GM12878 (cell line): ENCODE measurements at regions not wholly inside any gene's neighbourhood (a gene's known extent, or its start where the extent isn't known, plus 50 kb on each side); places are given as distances from the start of the nearest gene placed in this dataset.

Experiments used
- ATAC-seq: fragments of 200-7000 bp; cut with Tn5 transposase; 3 replicates; pipeline ENCODE4 v1.9.1; 2020; ENCODE audit warnings: mild to moderate bottlenecking, moderate library complexity
- BruUV-seq: library from RNA; stranded (reverse); fragments of 400-500 nt; replicated peaks from 2 replicates; lab custom pipeline; 2021; lab: Mats Ljungman, UMichigan
- CTCF ChIA-PET: fragments of 300-600 bp; sonication (Branson Sonifier 250); formaldehyde crosslinking; extraction: SDS; loops from one replicate; lab custom pipeline; 2021; ENCODE audit warnings: inconsistent platforms; lab: Yijun Ruan, JAX
- POLR2A ChIA-PET: fragments of 350-600 bp; formaldehyde crosslinking; extraction: SDS; loops from one replicate; lab custom pipeline; 2021; ENCODE audit warnings: inconsistent platforms; lab: Charles Lee
- RAD21 ChIA-PET: fragments of 300-600 bp; sonication (Branson Sonifier 250); formaldehyde crosslinking; loops from one replicate; lab custom pipeline; 2023; ENCODE audit warnings: antibody characterized with exemption; ENCODE audit not compliant: unreplicated experiment; lab: Charles Lee
- SMC1A ChIA-PET: fragments of 300-600 bp; sonication (Branson Sonifier 250); formaldehyde crosslinking; loops from one replicate; lab custom pipeline; 2023; ENCODE audit not compliant: unreplicated experiment, uncharacterized antibody; lab: Charles Lee
- DNase-seq: peaks from one replicate; pipeline ENCODE4 v3.0.0-alpha.2; 2011; ENCODE audit warnings: low read depth, low spot score
- FAIRE-seq: peaks from 3 replicates; lab custom pipeline; 2011; peaks lifted over from hg19 to GRCh38; lab: Jason Lieb, UNC
- H2AFZ ChIP-seq: 2 replicates; pipeline ENCODE4 v1.6.0; 2011; ENCODE audit warnings: low read depth, low read length, control low read depth; ENCODE audit not compliant: control insufficient read depth
- H3K27ac ChIP-seq: 2 replicates; pipeline ENCODE4 v1.5.1; 2011; ENCODE audit warnings: control low read depth; ENCODE audit not compliant: control insufficient read depth, insufficient read depth
- H3K27me3 ChIP-seq, 2 experiments: replicated peaks in 1 of 2; 2 replicates each; pipeline versions ENCODE4 v1.6.0 to v1.6.1; 2011; ENCODE audit warnings: low read length in 1 of 2; ENCODE audit not compliant: control insufficient read depth in 2 of 2, insufficient read depth in 2 of 2
- H3K36me3 ChIP-seq, 2 experiments: 2 replicates each; pipeline ENCODE4 v1.5.1; 2011; ENCODE audit warnings: low read length in 1 of 2; ENCODE audit not compliant: control insufficient read depth in 2 of 2, insufficient read depth in 2 of 2
- H3K4me1 ChIP-seq: 2 replicates; pipeline ENCODE4 v1.6.1; 2011; ENCODE audit warnings: mild to moderate bottlenecking, low read length, moderate library complexity, mixed read lengths; ENCODE audit not compliant: control insufficient read depth, insufficient read depth
- H3K4me2 ChIP-seq: 2 replicates; pipeline ENCODE4 v1.6.0; 2011; ENCODE audit warnings: control low read depth; ENCODE audit not compliant: control insufficient read depth, insufficient read depth
- H3K4me3 ChIP-seq: fragments of 200-600 bp; sonication (generic); 2 replicates; pipeline ENCODE4 v1.5.1; 2016
- H3K79me2 ChIP-seq: 2 replicates; pipeline ENCODE4 v1.6.0; 2011; ENCODE audit warnings: low read length; ENCODE audit not compliant: control insufficient read depth, insufficient read depth
- H3K9ac ChIP-seq: 2 replicates; pipeline ENCODE4 v1.8.0; 2011; ENCODE audit warnings: low read length, control low read depth, mixed read lengths; ENCODE audit not compliant: control insufficient read depth, insufficient read depth
- H3K9me3 ChIP-seq: replicated peaks from 3 replicates; pipeline ENCODE4 v1.5.1; 2011; ENCODE audit warnings: mild to moderate bottlenecking, low read length; ENCODE audit not compliant: control insufficient read depth, insufficient read depth
- H4K20me1 ChIP-seq: 2 replicates; pipeline ENCODE4 v1.6.0; 2011; ENCODE audit not compliant: control insufficient read depth, insufficient read depth
- FOS ChIP-seq: IDR thresholded peaks from 3 replicates; pipeline ENCODE4 v1.6.1; 2011; ENCODE audit warnings: borderline replicate concordance; ENCODE audit not compliant: insufficient read length; ENCODE audit errors: extremely low read depth
- GABPA ChIP-seq: IDR thresholded peaks from 2 replicates; pipeline ENCODE4 v1.6.1; 2014; ENCODE audit warnings: antibody characterized with exemption, low read depth, mild to moderate bottlenecking, inconsistent platforms
- KDM1A ChIP-seq: fragments of 200-600 bp; sonication (generic); IDR thresholded peaks from 2 replicates; pipeline ENCODE4 v1.6.1; 2016; ENCODE audit warnings: borderline replicate concordance
- NFYA ChIP-seq: IDR thresholded peaks from 2 replicates; pipeline ENCODE4 v1.6.1; 2011; ENCODE audit warnings: low read depth, mild to moderate bottlenecking, low read length, improper control_type of control experiment, borderline replicate concordance
- PAX5 ChIP-seq: IDR thresholded peaks from 2 replicates; pipeline ENCODE4 v1.6.1; 2011; ENCODE audit warnings: low read depth, low read length, borderline replicate concordance
- POLR2AphosphoS2 ChIP-seq: IDR thresholded peaks from 2 replicates; pipeline ENCODE4 v1.6.1; 2011; ENCODE audit warnings: low read depth, mild to moderate bottlenecking, low read length, improper control_type of control experiment, moderate library complexity
- RUNX3 ChIP-seq: IDR thresholded peaks from 2 replicates; pipeline ENCODE4 v1.6.1; 2012; ENCODE audit warnings: low read length, inconsistent platforms
- STAT3 ChIP-seq: IDR thresholded peaks from 2 replicates; pipeline ENCODE4 v1.6.1; 2011; ENCODE audit warnings: low read depth, low read length, improper control_type of control experiment
- TAF1 ChIP-seq: IDR thresholded peaks from 2 replicates; pipeline ENCODE4 v1.6.1; 2011; ENCODE audit warnings: mild to moderate bottlenecking, low read depth, low read length, borderline replicate concordance
- ZNF207 ChIP-seq: fragments of 450-650 bp; IDR thresholded peaks from 2 replicates; pipeline ENCODE4 v1.6.1; 2014; ENCODE audit warnings: antibody characterized with exemption, mild to moderate bottlenecking, borderline replicate concordance
- ZNF217 ChIP-seq: fragments of 450-650 bp; IDR thresholded peaks from 2 replicates; pipeline ENCODE4 v1.6.1; 2017; ENCODE audit warnings: antibody characterized with exemption, mild to moderate bottlenecking
- WGBS: methylation state at CpG from one replicate; pipeline ENCODE4 v1.1.6; 2016; ENCODE audit warnings: low lambda C conversion rate; ENCODE audit not compliant: insufficient replicate concordance, insufficient coverage; ENCODE audit errors: missing lambda C conversion rate; 5-methylcytosine and 5-hydroxymethylcytosine counted together
- in situ Hi-C: fragments of 300-500 bp; cut with MboI; formaldehyde crosslinking; loops from 9 replicates; pipeline ENCODE4 v1.14.3; 2018; ENCODE audit warnings: mixed read lengths
- intact Hi-C: fragments of 100-400 bp; cut with micrococcal nuclease; formaldehyde crosslinking; loops from one replicate; pipeline ENCODE4 v1.14.2; 2022; ENCODE audit not compliant: unreplicated experiment
- TF ChIP-seq, protein P1 (sequence below): IDR thresholded peaks from 2 replicates; pipeline ENCODE4 v1.6.1; 2012; ENCODE audit warnings: low read depth, low read length, improper control_type of control experiment
- TF ChIP-seq, protein P2 (sequence below): fragments of 450-650 bp; formaldehyde crosslinking; IDR thresholded peaks from 2 replicates; pipeline ENCODE4 v1.5.0; 2022; ENCODE audit warnings: mild to moderate bottlenecking, missing genetic modification characterization

DNA sequence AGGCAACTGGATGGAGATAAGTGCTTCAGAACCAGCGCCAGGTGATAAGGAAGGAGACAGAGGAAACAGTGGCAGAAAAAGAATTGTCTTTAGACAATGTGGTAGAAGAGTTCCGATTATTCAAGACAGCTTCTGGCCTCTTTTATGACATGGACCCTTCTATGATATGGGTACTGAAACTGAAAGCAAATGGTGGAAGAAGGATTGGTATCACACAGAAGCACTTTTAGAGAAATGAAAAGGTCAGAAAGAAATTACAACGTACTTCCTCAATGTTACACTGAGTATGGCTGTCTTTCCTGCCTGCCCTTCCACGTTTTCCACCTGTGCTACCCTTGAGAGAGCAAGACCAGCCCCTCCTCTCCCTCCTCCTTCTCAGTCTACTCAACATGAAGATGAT, 959.3 kb downstream of the DNAH5 start (continued):
- TF ChIP-seq POLR2AphosphoS2 (no peak), FOS (no peak)

DNA sequence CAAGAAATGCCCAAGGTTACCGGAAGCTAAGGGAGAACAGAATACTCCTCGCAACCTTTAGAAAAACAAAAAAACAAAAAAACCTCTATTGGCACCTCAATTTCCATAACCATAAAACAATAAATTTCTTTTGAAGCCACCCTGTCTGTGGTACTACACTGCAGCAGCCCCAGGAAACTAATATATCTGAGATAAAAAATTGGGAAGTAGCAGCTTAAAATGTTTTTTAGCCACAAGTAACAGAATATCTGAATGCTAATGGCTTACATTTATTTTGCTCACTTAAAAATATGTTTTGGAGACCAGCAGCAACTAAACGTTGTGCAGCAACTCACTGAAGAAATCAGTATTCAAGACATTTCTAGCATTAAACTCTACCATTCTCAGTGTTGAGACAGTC, 969.6 kb downstream of the DNAH5 start:
- no peaks in the 10 kb centered on the region for H3K4me1 ChIP-seq
- SMC1A ChIA-PET: no interaction called here
- FAIRE-seq: no peak
- no peak overlapping the region for H2AFZ ChIP-seq
- intact Hi-C loops: no loop called here
- no peak overlapping the region for H3K4me2 ChIP-seq
- no peak overlapping the region for H3K9ac ChIP-seq
- POLR2A ChIA-PET: no interaction called here
- no peak for TF ChIP-seq KDM1A
- no peak for TF ChIP-seq STAT3
- no peak for TF ChIP-seq RUNX3
- TF ChIP-seq, protein P1, sequence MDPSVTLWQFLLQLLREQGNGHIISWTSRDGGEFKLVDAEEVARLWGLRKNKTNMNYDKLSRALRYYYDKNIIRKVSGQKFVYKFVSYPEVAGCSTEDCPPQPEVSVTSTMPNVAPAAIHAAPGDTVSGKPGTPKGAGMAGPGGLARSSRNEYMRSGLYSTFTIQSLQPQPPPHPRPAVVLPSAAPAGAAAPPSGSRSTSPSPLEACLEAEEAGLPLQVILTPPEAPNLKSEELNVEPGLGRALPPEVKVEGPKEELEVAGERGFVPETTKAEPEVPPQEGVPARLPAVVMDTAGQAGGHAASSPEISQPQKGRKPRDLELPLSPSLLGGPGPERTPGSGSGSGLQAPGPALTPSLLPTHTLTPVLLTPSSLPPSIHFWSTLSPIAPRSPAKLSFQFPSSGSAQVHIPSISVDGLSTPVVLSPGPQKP: no peak
- no peak for TF ChIP-seq TAF1
- TF ChIP-seq NFYA: no peak
- no peak for TF ChIP-seq ZNF217
- TF ChIP-seq, protein P2, sequence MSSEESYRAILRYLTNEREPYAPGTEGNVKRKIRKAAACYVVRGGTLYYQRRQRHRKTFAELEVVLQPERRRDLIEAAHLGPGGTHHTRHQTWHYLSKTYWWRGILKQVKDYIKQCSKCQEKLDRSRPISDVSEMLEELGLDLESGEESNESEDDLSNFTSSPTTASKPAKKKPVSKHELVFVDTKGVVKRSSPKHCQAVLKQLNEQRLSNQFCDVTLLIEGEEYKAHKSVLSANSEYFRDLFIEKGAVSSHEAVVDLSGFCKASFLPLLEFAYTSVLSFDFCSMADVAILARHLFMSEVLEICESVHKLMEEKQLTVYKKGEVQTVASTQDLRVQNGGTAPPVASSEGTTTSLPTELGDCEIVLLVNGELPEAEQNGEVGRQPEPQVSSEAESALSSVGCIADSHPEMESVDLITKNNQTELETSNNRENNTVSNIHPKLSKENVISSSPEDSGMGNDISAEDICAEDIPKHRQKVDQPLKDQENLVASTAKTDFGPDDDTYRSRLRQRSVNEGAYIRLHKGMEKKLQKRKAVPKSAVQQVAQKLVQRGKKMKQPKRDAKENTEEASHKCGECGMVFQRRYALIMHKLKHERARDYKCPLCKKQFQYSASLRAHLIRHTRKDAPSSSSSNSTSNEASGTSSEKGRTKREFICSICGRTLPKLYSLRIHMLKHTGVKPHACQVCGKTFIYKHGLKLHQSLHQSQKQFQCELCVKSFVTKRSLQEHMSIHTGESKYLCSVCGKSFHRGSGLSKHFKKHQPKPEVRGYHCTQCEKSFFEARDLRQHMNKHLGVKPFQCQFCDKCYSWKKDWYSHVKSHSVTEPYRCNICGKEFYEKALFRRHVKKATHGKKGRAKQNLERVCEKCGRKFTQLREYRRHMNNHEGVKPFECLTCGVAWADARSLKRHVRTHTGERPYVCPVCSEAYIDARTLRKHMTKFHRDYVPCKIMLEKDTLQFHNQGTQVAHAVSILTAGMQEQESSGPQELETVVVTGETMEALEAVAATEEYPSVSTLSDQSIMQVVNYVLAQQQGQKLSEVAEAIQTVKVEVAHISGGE (CRISPR knock-in tag): no peak
- TF ChIP-seq ZNF207: no peak
- TF ChIP-seq GABPA: no peak
- TF ChIP-seq PAX5: no peak
- no peak for DNase-seq
- no peaks in the 10 kb centered on the region for H3K79me2 ChIP-seq
- 36% methylated on average over 3 of the region's 3 CpGs for WGBS
- ATAC-seq: no peak
- no peak overlapping the region for H3K4me3 ChIP-seq
- no peaks in the 10 kb centered on the region for H3K36me3 ChIP-seq
- H3K27me3 ChIP-seq: no peaks in the 10 kb centered on the region
- RAD21 ChIA-PET: no interaction called here
- no peak overlapping the region for H3K27ac ChIP-seq
- CTCF ChIA-PET: no interaction called here
- no TSS peak for BruUV-seq
- in situ Hi-C loops: no loop called here
- H4K20me1 ChIP-seq: no peaks in the 10 kb centered on the region
- H3K9me3 ChIP-seq: no peaks in the 10 kb centered on the region
